Stomach (tissue), 8 donors: ENCODE measurements at regions not wholly inside any gene's neighbourhood (a gene's known extent, or its start where the extent isn't known, plus 50 kb on each side); places are given as distances from the start of the nearest gene placed in this dataset.

Source experiments
- DNase-seq, 2 donors: peaks; one replicate each; pipeline versions ENCODE4 v3.0.0 to v3.0.0-alpha.2; 2013 to 2019
- H3K27ac ChIP-seq, 5 donors: fragments of 200-600 bp in 4 of 5; sonication (generic) in 4 of 5; one replicate each; pipeline ENCODE4 v1.5.1; 2013 to 2019; ENCODE audit warnings: mild to moderate bottlenecking in 1 of 5, moderate library complexity in 1 of 5
- H3K27me3 ChIP-seq, 3 donors: fragments of 200-600 bp; sonication (generic); one replicate each; pipeline ENCODE4 v1.5.1; 2017 to 2019; ENCODE audit warnings: mixed run types in 1 of 3
- H3K36me3 ChIP-seq, 4 donors: fragments of 200-600 bp; sonication (generic); 1 replicate in 3 of 4; 2 replicates in 1 of 4; pipeline ENCODE4 v1.5.1; 2016 to 2019
- H3K4me1 ChIP-seq, 4 donors: fragments of 200-600 bp; sonication (generic); one replicate each; pipeline ENCODE4 v1.5.1; 2016 to 2019
- H3K4me3 ChIP-seq, 4 donors: fragments of 200-600 bp; sonication (generic) in 3 of 4; one replicate each; pipeline ENCODE4 v1.5.1; 2016 to 2019; ENCODE audit warnings: mild to moderate bottlenecking in 1 of 4
- H3K9me3 ChIP-seq, 4 donors: fragments of 200-600 bp; sonication (generic); one replicate each; pipeline ENCODE4 v1.5.1; 2016 to 2019
- EP300 ChIP-seq: sonication (generic); formaldehyde crosslinking; IDR thresholded peaks from one replicate; pipeline ENCODE4 v1.6.1; 2017; ENCODE audit warnings: antibody characterized with exemption
- POLR2A ChIP-seq, 4 donors: fragments of 450-650 bp; IDR thresholded peaks; one replicate each; pipeline ENCODE4 v1.6.1; 2016; ENCODE audit warnings: antibody characterized with exemption in 4 of 4, control low read depth in 2 of 4, mild to moderate bottlenecking in 1 of 4, moderate library complexity in 1 of 4
- POLR2AphosphoS5 ChIP-seq, 3 donors: sonication (generic); formaldehyde crosslinking; IDR thresholded peaks; one replicate each; pipeline ENCODE4 v1.6.1; 2016; ENCODE audit warnings: antibody characterized with exemption in 3 of 3
- WGBS, 5 donors: extraction: QIAGEN DNeasy Blood & Tissue Kit in 3 of 5; methylation state at CpG; one replicate each; pipeline versions ENCODE4 v1.1.5 to v1.1.7; 2013 to 2018; 5-methylcytosine and 5-hydroxymethylcytosine counted together
- intact Hi-C: fragments of 100-400 bp; cut with DNase I; formaldehyde crosslinking; loops from one replicate; pipeline ENCODE4 v1.15.1; 2023; ENCODE audit warnings: low total_unique reads
- TF ChIP-seq, protein P1 (sequence below), 7 experiments: fragments of 450-650 bp in 4 of 7; fragments of 200-600 bp in 3 of 7; sonication (generic) in 3 of 7; IDR thresholded peaks; one replicate each; pipeline ENCODE4 v1.5.1; 2016 to 2019; ENCODE audit warnings: antibody characterized with exemption in 7 of 7, control low read depth in 2 of 7, mild to moderate bottlenecking in 1 of 7
- donor health status: healthy with polysubstance abuse.
- donor health status: Bipolar disorder and iron deficiency.
- donor health status: healthy.

DNA sequence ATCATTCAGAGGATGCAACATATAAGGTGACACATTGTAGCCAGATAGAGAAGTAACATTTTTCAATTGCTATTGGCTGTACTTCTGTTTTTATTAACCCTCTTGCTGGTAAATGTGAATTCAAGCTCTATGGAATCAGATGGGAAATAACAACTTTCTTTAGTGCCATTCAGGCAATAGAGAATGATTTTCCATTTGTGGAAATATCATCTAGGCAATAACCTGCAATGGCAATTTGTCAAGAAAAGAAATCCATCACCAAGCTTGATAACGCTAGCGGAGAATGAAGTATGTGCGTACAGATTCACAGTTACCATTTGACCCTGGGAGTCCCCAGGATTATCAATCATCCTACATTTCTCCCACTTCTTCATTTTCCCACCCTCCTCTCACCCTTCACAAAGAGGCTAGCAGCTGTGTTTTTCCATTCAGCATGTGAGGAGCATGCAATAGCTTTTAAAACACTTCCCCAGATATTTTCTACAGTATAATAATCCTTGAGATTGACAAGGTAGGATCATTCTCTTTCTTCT lies 569.7 kb upstream of the KLF12 start:
- no peaks in the 10 kb centered on the region for H3K36me3 ChIP-seq
- no peaks in the 10 kb centered on the region for H3K4me1 ChIP-seq
- H3K27me3 ChIP-seq = no peaks in the 10 kb centered on the region
- TF ChIP-seq EP300 (no peak), POLR2A (IDR thresholded peaks at IDR 0.05) (no peak), POLR2AphosphoS5 (IDR thresholded peaks at IDR 0.05) (no peak)
- TF ChIP-seq, protein P1, sequence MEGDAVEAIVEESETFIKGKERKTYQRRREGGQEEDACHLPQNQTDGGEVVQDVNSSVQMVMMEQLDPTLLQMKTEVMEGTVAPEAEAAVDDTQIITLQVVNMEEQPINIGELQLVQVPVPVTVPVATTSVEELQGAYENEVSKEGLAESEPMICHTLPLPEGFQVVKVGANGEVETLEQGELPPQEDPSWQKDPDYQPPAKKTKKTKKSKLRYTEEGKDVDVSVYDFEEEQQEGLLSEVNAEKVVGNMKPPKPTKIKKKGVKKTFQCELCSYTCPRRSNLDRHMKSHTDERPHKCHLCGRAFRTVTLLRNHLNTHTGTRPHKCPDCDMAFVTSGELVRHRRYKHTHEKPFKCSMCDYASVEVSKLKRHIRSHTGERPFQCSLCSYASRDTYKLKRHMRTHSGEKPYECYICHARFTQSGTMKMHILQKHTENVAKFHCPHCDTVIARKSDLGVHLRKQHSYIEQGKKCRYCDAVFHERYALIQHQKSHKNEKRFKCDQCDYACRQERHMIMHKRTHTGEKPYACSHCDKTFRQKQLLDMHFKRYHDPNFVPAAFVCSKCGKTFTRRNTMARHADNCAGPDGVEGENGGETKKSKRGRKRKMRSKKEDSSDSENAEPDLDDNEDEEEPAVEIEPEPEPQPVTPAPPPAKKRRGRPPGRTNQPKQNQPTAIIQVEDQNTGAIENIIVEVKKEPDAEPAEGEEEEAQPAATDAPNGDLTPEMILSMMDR (IDR thresholded peaks at IDR 0.05) = no peak
- no peak for DNase-seq
- H3K4me3 ChIP-seq = no peak overlapping the region
- 79 to 92% (median 86%) methylated on average over 3 of the region's 3 CpGs for WGBS, 5 donors
- H3K27ac ChIP-seq = no peak overlapping the region
- intact Hi-C loops = no loop called here
- no peaks in the 10 kb centered on the region for H3K9me3 ChIP-seq

DNA sequence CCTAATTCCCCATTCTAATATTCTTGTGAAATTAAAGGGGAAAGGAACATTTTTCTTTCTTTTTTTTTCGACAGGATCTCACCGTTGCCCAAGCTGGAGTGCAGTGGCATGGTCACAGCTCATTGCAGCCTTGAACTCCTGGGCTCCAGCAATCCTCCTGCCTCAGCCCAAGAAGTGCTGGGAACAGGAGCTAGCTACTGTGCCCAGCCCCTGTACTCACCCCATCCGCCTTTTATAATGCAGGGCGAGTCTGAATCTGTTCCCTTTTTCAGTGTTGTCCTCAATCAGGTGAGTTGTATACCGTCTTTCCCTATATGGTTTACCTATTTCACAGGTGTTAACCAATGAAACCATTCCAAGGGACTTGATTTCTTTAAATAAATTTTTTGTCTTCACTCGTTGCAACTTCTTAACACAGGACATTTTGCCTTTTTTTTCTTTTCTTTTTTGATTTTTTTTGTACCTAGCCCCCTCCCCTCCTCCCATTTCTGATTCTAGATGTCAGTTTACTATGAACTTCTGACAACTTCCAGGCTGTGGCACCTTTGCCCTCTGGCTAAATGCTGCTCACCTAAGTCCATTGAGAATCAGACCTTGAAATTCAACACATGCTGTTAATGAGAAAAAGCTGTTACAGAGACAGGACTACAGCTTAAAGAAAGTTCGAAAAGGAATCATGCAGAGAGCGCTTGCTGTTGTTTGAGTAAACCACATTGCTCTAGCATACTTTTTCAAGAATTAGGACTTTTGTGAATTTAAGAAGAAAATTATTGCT lies 562.1 kb upstream of the KLF12 start:
- H3K4me1 ChIP-seq = no peaks in the 10 kb centered on the region
- H3K4me3 ChIP-seq = no peak overlapping the region
- WGBS, 5 donors = 47 to 59% (median 56%) methylated on average over 7 to 8 of the region's 8 CpGs
- intact Hi-C loops = no loop called here
- TF ChIP-seq EP300 (no peak), POLR2AphosphoS5 (IDR thresholded peaks at IDR 0.05) (no peak), POLR2A (IDR thresholded peaks at IDR 0.05) (no peak)
- TF ChIP-seq, protein P1 (IDR thresholded peaks at IDR 0.05) = no peak
- no peak for DNase-seq
- H3K27me3 ChIP-seq = no peaks in the 10 kb centered on the region
- no peak overlapping the region for H3K27ac ChIP-seq
- H3K36me3 ChIP-seq = no peaks in the 10 kb centered on the region
- no peaks in the 10 kb centered on the region for H3K9me3 ChIP-seq

DNA sequence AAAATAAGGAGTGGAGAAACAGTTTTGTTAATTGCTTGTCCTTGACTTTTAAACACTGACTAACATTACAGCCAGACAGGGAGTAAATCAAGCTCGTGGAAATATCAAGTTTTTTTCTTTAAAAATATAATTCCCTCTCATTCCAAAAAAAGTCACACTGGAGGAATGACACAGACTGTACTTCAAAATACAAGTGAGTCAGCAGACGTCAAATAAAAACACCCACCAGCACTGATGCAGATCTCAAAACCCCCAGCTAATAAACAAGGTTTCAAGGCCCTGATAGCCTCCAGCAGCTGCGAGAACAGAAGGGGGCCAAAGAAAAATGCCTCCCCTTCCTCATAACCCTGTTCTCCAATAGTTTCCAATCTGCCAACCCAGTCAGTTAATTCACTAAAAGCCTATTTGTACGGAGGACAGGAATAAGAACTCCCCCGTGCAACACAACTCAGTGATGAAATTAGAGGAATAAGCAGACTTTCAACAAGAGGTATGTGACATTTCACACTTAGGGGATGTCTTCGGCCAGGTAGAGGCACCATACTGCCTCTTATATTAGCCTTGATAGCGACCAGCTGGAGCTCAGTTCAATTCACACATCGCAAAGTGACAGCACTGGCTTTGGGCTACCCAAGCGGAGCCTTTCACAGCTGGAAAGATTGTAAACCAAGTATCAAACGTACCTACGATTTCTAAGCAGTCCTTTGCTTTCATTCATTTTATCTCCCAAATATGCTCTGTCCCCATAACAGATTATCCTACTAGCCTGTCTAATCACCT lies 561.0 kb upstream of the KLF12 start:
- WGBS, 5 donors = 41 to 56% (median 43%) methylated on average over 11 of the region's 11 CpGs
- intact Hi-C loops = no loop called here

More for the DNA sequence above, 561.0 kb upstream of the KLF12 start:
- TF ChIP-seq, protein P1 (IDR thresholded peaks at IDR 0.05) = no peak
- no peak for TF ChIP-seq EP300
- no peak for TF ChIP-seq POLR2AphosphoS5 (IDR thresholded peaks at IDR 0.05)
- no peak for TF ChIP-seq POLR2A (IDR thresholded peaks at IDR 0.05)
- H3K4me1 ChIP-seq = no peaks in the 10 kb centered on the region
- no peaks in the 10 kb centered on the region for H3K9me3 ChIP-seq
- H3K27ac ChIP-seq = no peak overlapping the region
- DNase-seq = no peak
- H3K4me3 ChIP-seq = no peak overlapping the region
- no peaks in the 10 kb centered on the region for H3K36me3 ChIP-seq
- H3K27me3 ChIP-seq = no peaks in the 10 kb centered on the region
